GM13977 (cell line): ENCODE measurements at regions not wholly inside any gene's neighbourhood (a gene's known extent, or its start where the extent isn't known, plus 50 kb on each side); places are given as distances from the start of the nearest gene placed in this dataset.

Experiments
- DNase-seq: peaks from one replicate; pipeline ENCODE4 v3.0.0; 2012; ENCODE audit warnings: low spot score
- CTCF ChIP-seq: IDR thresholded peaks from 2 replicates; pipeline ENCODE4 v1.5.1; 2012; ENCODE audit warnings: mild to moderate bottlenecking, control low read depth; ENCODE audit not compliant: insufficient read depth; ENCODE audit errors: extremely low read depth, missing control alignments
- in situ Hi-C: fragments of 300-500 bp; cut with MboI; formaldehyde crosslinking; loops from one replicate; pipeline ENCODE4 v1.12.0; 2022; ENCODE audit warnings: low sequenced_read_pairs, low pct_unique_long_range_greater_than_20kb, mixed read lengths, inconsistent platforms; ENCODE audit not compliant: unreplicated experiment

- no peak for TF ChIP-seq CTCF
- in situ Hi-C loops: no loop called here
These were observed 433.8 kb upstream of the NOX3 start for GRCh38 chr6:155889410-155889809.

GRCh38 chr6:155887421-155887820 lies 431.8 kb upstream of the NOX3 start:
- TF ChIP-seq CTCF: no peak
- DNase-seq: no peak
- in situ Hi-C loops: no loop called here

More at GRCh38 chr6:155889410-155889809, 433.8 kb upstream of the NOX3 start:
- no peak for DNase-seq

- DNase-seq: no peak
- no peak for TF ChIP-seq CTCF
- in situ Hi-C loops: no loop called here
These were observed 428.1 kb upstream of the NOX3 start for GRCh38 chr6:155883741-155884140.

- in situ Hi-C loops: no loop called here
- DNase-seq: no peak
- no peak for TF ChIP-seq CTCF
These were observed 427.7 kb upstream of the NOX3 start for GRCh38 chr6:155883334-155883731.

- in situ Hi-C loops: no loop called here
- no peak for TF ChIP-seq CTCF
- DNase-seq: peak; percentile 27
These were observed 427.1 kb upstream of the NOX3 start for GRCh38 chr6:155882527-155883333.

- DNase-seq: no peak
- in situ Hi-C loops: no loop called here
- TF ChIP-seq CTCF: no peak
These were observed 426.3 kb upstream of the NOX3 start for GRCh38 chr6:155881826-155882526.
